GM12878 (cell line): ENCODE measurements at regions not wholly inside any gene's neighbourhood (a gene's known extent, or its start where the extent isn't known, plus 50 kb on each side); places are given as distances from the start of the nearest gene placed in this dataset.

Experiments used
- ATAC-seq: fragments of 200-7000 bp; cut with Tn5 transposase; 3 replicates; pipeline ENCODE4 v1.9.1; 2020; ENCODE audit warnings: mild to moderate bottlenecking, moderate library complexity
- BruUV-seq: library from RNA; stranded (reverse); fragments of 400-500 nt; replicated peaks from 2 replicates; lab custom pipeline; 2021; lab: Mats Ljungman, UMichigan
- CTCF ChIA-PET: fragments of 300-600 bp; sonication (Branson Sonifier 250); formaldehyde crosslinking; extraction: SDS; loops from one replicate; lab custom pipeline; 2021; ENCODE audit warnings: inconsistent platforms; lab: Yijun Ruan, JAX
- POLR2A ChIA-PET: fragments of 350-600 bp; formaldehyde crosslinking; extraction: SDS; loops from one replicate; lab custom pipeline; 2021; ENCODE audit warnings: inconsistent platforms; lab: Charles Lee
- RAD21 ChIA-PET: fragments of 300-600 bp; sonication (Branson Sonifier 250); formaldehyde crosslinking; loops from one replicate; lab custom pipeline; 2023; ENCODE audit warnings: antibody characterized with exemption; ENCODE audit not compliant: unreplicated experiment; lab: Charles Lee
- SMC1A ChIA-PET: fragments of 300-600 bp; sonication (Branson Sonifier 250); formaldehyde crosslinking; loops from one replicate; lab custom pipeline; 2023; ENCODE audit not compliant: unreplicated experiment, uncharacterized antibody; lab: Charles Lee
- DNase-seq: peaks from one replicate; pipeline ENCODE4 v3.0.0-alpha.2; 2011; ENCODE audit warnings: low read depth, low spot score
- FAIRE-seq: peaks from 3 replicates; lab custom pipeline; 2011; peaks lifted over from hg19 to GRCh38; lab: Jason Lieb, UNC
- H2AFZ ChIP-seq: 2 replicates; pipeline ENCODE4 v1.6.0; 2011; ENCODE audit warnings: low read depth, low read length, control low read depth; ENCODE audit not compliant: control insufficient read depth
- H3K27ac ChIP-seq: 2 replicates; pipeline ENCODE4 v1.5.1; 2011; ENCODE audit warnings: control low read depth; ENCODE audit not compliant: control insufficient read depth, insufficient read depth
- H3K27me3 ChIP-seq, 2 experiments: replicated peaks in 1 of 2; 2 replicates each; pipeline versions ENCODE4 v1.6.0 to v1.6.1; 2011; ENCODE audit warnings: low read length in 1 of 2; ENCODE audit not compliant: control insufficient read depth in 2 of 2, insufficient read depth in 2 of 2
- H3K36me3 ChIP-seq, 2 experiments: 2 replicates each; pipeline ENCODE4 v1.5.1; 2011; ENCODE audit warnings: low read length in 1 of 2; ENCODE audit not compliant: control insufficient read depth in 2 of 2, insufficient read depth in 2 of 2
- H3K4me1 ChIP-seq: 2 replicates; pipeline ENCODE4 v1.6.1; 2011; ENCODE audit warnings: mild to moderate bottlenecking, low read length, moderate library complexity, mixed read lengths; ENCODE audit not compliant: control insufficient read depth, insufficient read depth
- H3K4me2 ChIP-seq: 2 replicates; pipeline ENCODE4 v1.6.0; 2011; ENCODE audit warnings: control low read depth; ENCODE audit not compliant: control insufficient read depth, insufficient read depth
- H3K4me3 ChIP-seq: fragments of 200-600 bp; sonication (generic); 2 replicates; pipeline ENCODE4 v1.5.1; 2016
- H3K79me2 ChIP-seq: 2 replicates; pipeline ENCODE4 v1.6.0; 2011; ENCODE audit warnings: low read length; ENCODE audit not compliant: control insufficient read depth, insufficient read depth
- H3K9ac ChIP-seq: 2 replicates; pipeline ENCODE4 v1.8.0; 2011; ENCODE audit warnings: low read length, control low read depth, mixed read lengths; ENCODE audit not compliant: control insufficient read depth, insufficient read depth
- H3K9me3 ChIP-seq: replicated peaks from 3 replicates; pipeline ENCODE4 v1.5.1; 2011; ENCODE audit warnings: mild to moderate bottlenecking, low read length; ENCODE audit not compliant: control insufficient read depth, insufficient read depth
- H4K20me1 ChIP-seq: 2 replicates; pipeline ENCODE4 v1.6.0; 2011; ENCODE audit not compliant: control insufficient read depth, insufficient read depth
- ATF7 ChIP-seq: fragments of 450-650 bp; IDR thresholded peaks from 2 replicates; pipeline ENCODE4 v1.6.1; 2016; ENCODE audit warnings: low read depth, mild to moderate bottlenecking
- BCL3 ChIP-seq: IDR thresholded peaks from 2 replicates; pipeline ENCODE4 v1.6.1; 2011; ENCODE audit warnings: borderline replicate concordance, low read depth, mild to moderate bottlenecking, moderate library complexity, low read length; ENCODE audit not compliant: insufficient read depth, poor library complexity, severe bottlenecking
- CBX3 ChIP-seq: fragments of 200-600 bp; sonication (generic); IDR thresholded peaks from 2 replicates; pipeline ENCODE4 v1.6.1; 2016; ENCODE audit warnings: low read depth, borderline replicate concordance
- E4F1 ChIP-seq: fragments of 450-650 bp; IDR thresholded peaks from 2 replicates; pipeline ENCODE4 v1.6.1; 2018; ENCODE audit warnings: borderline replicate concordance, mild to moderate bottlenecking; ENCODE audit not compliant: partially characterized antibody
- EED ChIP-seq: sonication (generic); IDR thresholded peaks from 2 replicates; pipeline ENCODE4 v1.6.1; 2016; ENCODE audit warnings: antibody characterized with exemption, low read depth
- FOXM1 ChIP-seq: IDR thresholded peaks from 2 replicates; pipeline ENCODE4 v1.6.1; 2012; ENCODE audit warnings: low read depth, mild to moderate bottlenecking, inconsistent platforms, low read length, moderate library complexity
- GABPA ChIP-seq: IDR thresholded peaks from 2 replicates; pipeline ENCODE4 v1.6.1; 2014; ENCODE audit warnings: antibody characterized with exemption, low read depth, mild to moderate bottlenecking, inconsistent platforms
- KLF5 ChIP-seq: fragments of 450-650 bp; IDR thresholded peaks from 2 replicates; pipeline ENCODE4 v1.6.1; 2014; ENCODE audit warnings: mild to moderate bottlenecking; ENCODE audit not compliant: partially characterized antibody
- PBX3 ChIP-seq: IDR thresholded peaks from 2 replicates; pipeline ENCODE4 v1.6.1; 2011; ENCODE audit warnings: mild to moderate bottlenecking, low read depth, low read length, moderate library complexity; ENCODE audit not compliant: insufficient replicate concordance
- PKNOX1 ChIP-seq: fragments of 450-650 bp; IDR thresholded peaks from 2 replicates; pipeline ENCODE4 v1.6.1; 2016; ENCODE audit warnings: mild to moderate bottlenecking
- RB1 ChIP-seq: fragments of 450-650 bp; formaldehyde crosslinking; IDR thresholded peaks from 2 replicates; pipeline ENCODE4 v1.6.1; 2017; ENCODE audit warnings: mild to moderate bottlenecking, borderline replicate concordance
- SKIL ChIP-seq: fragments of 450-650 bp; IDR thresholded peaks from 2 replicates; pipeline ENCODE4 v1.6.1; 2017; ENCODE audit warnings: mild to moderate bottlenecking, low read depth, inconsistent platforms; ENCODE audit not compliant: poor library complexity, severe bottlenecking
- SMAD5 ChIP-seq: IDR thresholded peaks from 2 replicates; pipeline ENCODE4 v1.6.1; 2016; ENCODE audit warnings: antibody characterized with exemption, low read depth
- SPI1 ChIP-seq: IDR thresholded peaks from 2 replicates; pipeline ENCODE4 v1.6.1; 2011; ENCODE audit warnings: low read depth, mild to moderate bottlenecking, low read length, moderate library complexity, borderline replicate concordance; ENCODE audit not compliant: insufficient read depth
- TBL1XR1 ChIP-seq: IDR thresholded peaks from 2 replicates; pipeline ENCODE4 v1.6.1; 2012; ENCODE audit warnings: low read depth, low read length, improper control_type of control experiment
- WGBS: methylation state at CpG from one replicate; pipeline ENCODE4 v1.1.6; 2016; ENCODE audit warnings: low lambda C conversion rate; ENCODE audit not compliant: insufficient replicate concordance, insufficient coverage; ENCODE audit errors: missing lambda C conversion rate; 5-methylcytosine and 5-hydroxymethylcytosine counted together
- in situ Hi-C: fragments of 300-500 bp; cut with MboI; formaldehyde crosslinking; loops from 9 replicates; pipeline ENCODE4 v1.14.3; 2018; ENCODE audit warnings: mixed read lengths
- intact Hi-C: fragments of 100-400 bp; cut with micrococcal nuclease; formaldehyde crosslinking; loops from one replicate; pipeline ENCODE4 v1.14.2; 2022; ENCODE audit not compliant: unreplicated experiment

- ATAC-seq (no peak), FAIRE-seq (no peak)
- CTCF ChIA-PET = no interaction called here
- no peak for TF ChIP-seq EED
- no peak for TF ChIP-seq BCL3
- no peak for TF ChIP-seq RB1
- no peak for TF ChIP-seq TBL1XR1
- TF ChIP-seq GABPA = no peak
- no peak for TF ChIP-seq SKIL
- no peak for TF ChIP-seq PBX3
- TF ChIP-seq ATF7 = no peak
- TF ChIP-seq E4F1 = no peak
- no peak for TF ChIP-seq CBX3
- TF ChIP-seq KLF5 = no peak
- TF ChIP-seq PKNOX1 = no peak
- TF ChIP-seq SMAD5 = no peak
- no peak for TF ChIP-seq FOXM1
- TF ChIP-seq SPI1 = no peak
These were observed 486.2 kb downstream of the NAV3 start for GRCh38 chr12:78316631-78317468.

More at GRCh38 chr12:78316631-78317468, 486.2 kb downstream of the NAV3 start:
- intact Hi-C loops (no loop called here), in situ Hi-C loops (no loop called here)
- no TSS peak for BruUV-seq
- RAD21 ChIA-PET = no interaction called here
- no peak overlapping the region for H3K4me2 ChIP-seq
- POLR2A ChIA-PET = no interaction called here
- no peaks in the 10 kb centered on the region for H3K79me2 ChIP-seq
- DNase-seq = no peak
- H2AFZ ChIP-seq = no peak overlapping the region
- no peaks in the 10 kb centered on the region for H4K20me1 ChIP-seq
- H3K4me1 ChIP-seq = no peaks in the 10 kb centered on the region
- no peaks in the 10 kb centered on the region for H3K9me3 ChIP-seq
- no peak overlapping the region for H3K4me3 ChIP-seq
- 9% methylated on average over 2 of the region's 2 CpGs for WGBS
- no peak overlapping the region for H3K9ac ChIP-seq
- SMC1A ChIA-PET = no interaction called here
- H3K27me3 ChIP-seq = no peaks in the 10 kb centered on the region
- H3K27ac ChIP-seq = no peak overlapping the region
- H3K36me3 ChIP-seq = no peaks in the 10 kb centered on the region
